ENCODE measurements at regions not wholly inside any gene's neighbourhood (a gene's known extent, or its start where the extent isn't known, plus 50 kb on each side); places are given as distances from the start of the nearest gene placed in this dataset.

DNA sequence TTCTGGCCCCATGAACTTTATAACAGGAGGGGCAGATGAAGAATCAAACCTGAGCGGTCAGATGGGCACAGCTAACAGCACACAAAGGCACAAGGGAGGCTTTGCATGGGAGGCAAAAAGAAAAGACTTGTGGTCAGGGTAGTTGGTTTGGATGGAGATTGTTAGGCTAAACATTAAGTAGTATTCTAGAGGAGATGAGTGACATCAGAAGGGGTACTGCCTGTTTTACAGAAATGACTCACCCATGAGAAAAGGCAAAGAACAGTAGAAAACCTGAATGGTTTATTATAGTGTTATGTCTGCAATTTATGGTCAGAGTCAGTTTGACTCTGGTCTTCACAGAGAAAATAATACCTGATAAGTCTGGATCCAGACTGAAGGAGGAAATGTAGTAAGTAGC lies 129.8 kb upstream of the KIRREL3 start:
- DNase-seq (ENCODE audit: low read depth), result no peak
- TF ChIP-seq, protein P1, sequence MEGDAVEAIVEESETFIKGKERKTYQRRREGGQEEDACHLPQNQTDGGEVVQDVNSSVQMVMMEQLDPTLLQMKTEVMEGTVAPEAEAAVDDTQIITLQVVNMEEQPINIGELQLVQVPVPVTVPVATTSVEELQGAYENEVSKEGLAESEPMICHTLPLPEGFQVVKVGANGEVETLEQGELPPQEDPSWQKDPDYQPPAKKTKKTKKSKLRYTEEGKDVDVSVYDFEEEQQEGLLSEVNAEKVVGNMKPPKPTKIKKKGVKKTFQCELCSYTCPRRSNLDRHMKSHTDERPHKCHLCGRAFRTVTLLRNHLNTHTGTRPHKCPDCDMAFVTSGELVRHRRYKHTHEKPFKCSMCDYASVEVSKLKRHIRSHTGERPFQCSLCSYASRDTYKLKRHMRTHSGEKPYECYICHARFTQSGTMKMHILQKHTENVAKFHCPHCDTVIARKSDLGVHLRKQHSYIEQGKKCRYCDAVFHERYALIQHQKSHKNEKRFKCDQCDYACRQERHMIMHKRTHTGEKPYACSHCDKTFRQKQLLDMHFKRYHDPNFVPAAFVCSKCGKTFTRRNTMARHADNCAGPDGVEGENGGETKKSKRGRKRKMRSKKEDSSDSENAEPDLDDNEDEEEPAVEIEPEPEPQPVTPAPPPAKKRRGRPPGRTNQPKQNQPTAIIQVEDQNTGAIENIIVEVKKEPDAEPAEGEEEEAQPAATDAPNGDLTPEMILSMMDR (IDR thresholded peaks at IDR 0.05; ENCODE audit: low read length, missing control alignments), result no peak
- H3K4me3 ChIP-seq (replicated peaks; ENCODE audit: low read depth, low read length), result no peak overlapping the region

DNA sequence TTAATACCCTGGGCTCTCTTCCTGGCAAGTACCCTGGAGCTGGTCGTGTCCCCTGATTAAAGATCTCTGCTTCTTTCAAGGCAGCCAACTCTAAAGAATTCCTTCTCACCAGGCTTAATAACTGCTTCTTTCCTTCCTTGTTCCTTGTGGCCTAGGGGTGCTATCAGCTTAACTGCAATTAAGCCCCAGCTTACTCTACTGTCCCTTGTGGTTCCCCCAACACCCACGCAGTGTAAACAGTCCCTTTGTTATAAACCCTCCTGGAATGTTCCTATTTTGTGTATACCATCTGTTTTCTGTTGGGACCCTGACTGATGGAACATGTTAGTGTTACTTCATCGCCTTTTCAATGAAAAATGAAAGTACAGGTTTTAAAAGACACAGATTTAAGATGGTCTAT lies 126.4 kb upstream of the KIRREL3 start:
- TF ChIP-seq, protein P1 (IDR thresholded peaks at IDR 0.05; ENCODE audit: low read length, missing control alignments), result no peak
- DNase-seq (ENCODE audit: low read depth), result no peak
- H3K4me3 ChIP-seq (replicated peaks; ENCODE audit: low read depth, low read length), result no peak overlapping the region

DNA sequence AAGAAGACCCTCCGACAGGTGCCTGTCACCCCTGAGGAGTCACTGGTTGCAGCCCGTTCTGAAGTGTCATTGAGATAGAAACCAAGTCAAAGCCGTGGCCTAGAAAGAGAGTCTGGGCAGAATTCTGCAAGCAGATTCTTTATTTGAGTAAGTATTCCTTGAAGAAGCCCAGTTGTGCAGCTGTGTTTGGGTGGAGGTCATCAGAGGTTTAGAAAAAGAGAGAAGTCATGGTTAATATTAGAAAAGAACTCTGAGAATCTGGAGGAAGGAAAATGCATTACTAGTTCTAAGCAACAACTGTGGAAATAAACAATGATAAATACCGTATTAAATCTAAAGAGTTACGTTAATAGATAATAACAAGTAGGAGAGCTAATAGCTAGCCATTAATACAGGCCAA lies 118.8 kb upstream of the KIRREL3 start:
- TF ChIP-seq, protein P1 (IDR thresholded peaks at IDR 0.05; ENCODE audit: low read length, missing control alignments), result no peak
- DNase-seq (ENCODE audit: low read depth), result no peak
- no peak overlapping the region for H3K4me3 ChIP-seq (replicated peaks; ENCODE audit: low read depth, low read length)

DNA sequence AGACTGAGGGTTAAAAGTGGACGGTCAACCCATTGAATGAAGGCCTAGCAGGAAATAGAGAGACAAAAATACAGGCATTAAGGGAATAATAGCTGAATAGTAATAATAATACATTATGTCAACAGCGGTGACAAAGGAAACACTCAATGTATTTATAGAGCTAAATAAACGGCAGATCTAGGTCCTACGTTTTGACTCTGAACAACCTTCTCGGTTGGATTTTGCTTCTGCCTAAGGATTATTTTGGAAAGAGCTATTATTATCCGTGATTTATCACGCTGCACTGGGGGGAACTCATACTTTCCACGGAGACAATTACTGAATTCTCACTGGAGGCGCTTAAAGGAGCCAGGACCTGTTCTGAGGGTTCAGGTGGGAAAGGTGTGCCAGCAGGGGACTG lies 118.2 kb upstream of the KIRREL3 start:
- no peak for DNase-seq (ENCODE audit: low read depth)
- TF ChIP-seq, protein P1 (IDR thresholded peaks at IDR 0.05; ENCODE audit: low read length, missing control alignments), result no peak
- no peak overlapping the region for H3K4me3 ChIP-seq (replicated peaks; ENCODE audit: low read depth, low read length)

DNA sequence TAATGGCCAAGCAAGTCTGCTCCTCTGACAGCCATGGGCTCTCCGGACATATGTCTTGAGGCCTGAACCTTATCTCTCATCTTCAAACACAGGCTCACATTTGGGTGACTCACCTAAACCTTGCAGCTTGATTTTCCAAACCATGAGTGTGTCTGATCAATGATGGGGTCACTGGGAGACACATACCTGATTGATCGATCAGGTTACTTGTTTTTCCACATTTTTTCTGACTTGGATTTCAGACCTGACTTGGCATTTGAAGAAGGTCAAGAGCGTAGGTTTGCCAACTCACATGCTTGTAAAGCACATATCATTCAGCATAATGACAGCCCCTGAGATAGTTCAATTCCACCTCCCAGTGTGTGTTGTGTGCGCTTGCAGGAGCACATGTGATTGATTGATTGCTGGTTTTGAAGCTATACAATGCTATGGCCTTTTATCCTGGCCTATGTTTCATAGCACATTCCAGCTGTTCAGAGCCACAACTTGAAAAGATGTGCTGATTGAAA lies 116.7 kb upstream of the KIRREL3 start:
- H3K4me3 ChIP-seq (replicated peaks; ENCODE audit: low read depth, low read length), result no peak overlapping the region
- TF ChIP-seq, protein P1 (IDR thresholded peaks at IDR 0.05; ENCODE audit: low read length, missing control alignments), result no peak
- DNase-seq (ENCODE audit: low read depth), result no peak

DNA sequence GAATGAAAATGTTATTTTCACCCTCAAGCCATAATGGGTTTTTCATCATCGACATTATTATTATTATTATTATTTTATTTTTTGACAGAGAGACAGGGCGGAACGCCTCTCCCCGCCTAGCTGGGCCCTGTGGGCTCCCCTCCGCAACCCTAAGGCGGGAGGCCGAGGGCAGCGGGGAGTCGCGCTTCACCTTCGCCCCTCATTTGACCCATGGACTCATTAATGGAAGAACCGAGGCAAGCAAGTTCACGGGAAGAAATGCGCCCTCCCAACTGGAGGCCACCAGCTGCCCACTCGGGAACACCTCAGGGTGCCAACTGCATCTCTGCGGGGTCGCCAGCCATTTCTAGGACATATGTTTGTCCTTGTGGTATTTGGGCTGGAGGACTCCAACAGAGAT lies 115.3 kb upstream of the KIRREL3 start:
- DNase-seq (ENCODE audit: low read depth), result no peak
- TF ChIP-seq, protein P1 (IDR thresholded peaks at IDR 0.05; ENCODE audit: low read length, missing control alignments), result no peak
- H3K4me3 ChIP-seq (replicated peaks; ENCODE audit: low read depth, low read length), result no peak overlapping the region

DNA sequence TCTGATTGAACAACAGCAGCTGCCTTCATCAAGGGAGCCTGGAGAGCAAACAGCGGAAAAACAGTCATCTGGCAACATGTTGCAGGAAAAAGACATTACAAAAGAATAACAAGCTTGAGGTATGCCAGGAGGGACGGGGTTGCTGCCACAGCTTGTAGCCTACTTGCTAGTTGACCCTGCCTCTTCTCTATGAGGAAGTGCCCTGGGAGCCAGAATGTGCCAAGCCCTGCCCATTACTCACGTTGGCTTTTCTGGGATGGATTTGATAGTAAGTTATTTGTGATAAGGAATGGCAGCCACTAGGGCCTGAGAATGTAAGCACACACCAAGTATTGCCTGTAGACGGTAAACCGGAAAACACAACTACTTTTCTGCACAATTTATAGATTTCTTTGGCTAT lies 113.5 kb upstream of the KIRREL3 start:
- TF ChIP-seq, protein P1 (IDR thresholded peaks at IDR 0.05; ENCODE audit: low read length, missing control alignments), result no peak
- no peak for DNase-seq (ENCODE audit: low read depth)
- no peak overlapping the region for H3K4me3 ChIP-seq (replicated peaks; ENCODE audit: low read depth, low read length)

Data from fibroblast of pulmonary artery (primary cell).